Esophagus squamous epithelium (tissue), 4 donors: ENCODE measurements at regions not wholly inside any gene's neighbourhood (a gene's known extent, or its start where the extent isn't known, plus 50 kb on each side); places are given as distances from the start of the nearest gene placed in this dataset.

Source experiments
- CTCF ChIP-seq, 6 experiments: fragments of 450-650 bp in 4 of 6; fragments of 200-600 bp in 2 of 6; sonication (generic) in 2 of 6; IDR thresholded peaks; one replicate each; pipeline ENCODE4 v1.5.1; 2016 to 2019; ENCODE audit warnings: antibody characterized with exemption in 6 of 6, mild to moderate bottlenecking in 4 of 6, moderate library complexity in 4 of 6
- POLR2A ChIP-seq, 4 donors: fragments of 450-650 bp; IDR thresholded peaks; one replicate each; pipeline ENCODE4 v1.6.1; 2017; ENCODE audit warnings: antibody characterized with exemption in 4 of 4, mild to moderate bottlenecking in 4 of 4, moderate library complexity in 3 of 4

GRCh38 chr6:167652042-167652700 is 174.5 kb upstream of the AFDN start:
- TF ChIP-seq CTCF (IDR thresholded peaks at IDR 0.05) (no peak), POLR2A (IDR thresholded peaks at IDR 0.05) (no peak)
